ENCODE measurements at regions not wholly inside any gene's neighbourhood (a gene's known extent, or its start where the extent isn't known, plus 50 kb on each side); places are given as distances from the start of the nearest gene placed in this dataset.

DNA sequence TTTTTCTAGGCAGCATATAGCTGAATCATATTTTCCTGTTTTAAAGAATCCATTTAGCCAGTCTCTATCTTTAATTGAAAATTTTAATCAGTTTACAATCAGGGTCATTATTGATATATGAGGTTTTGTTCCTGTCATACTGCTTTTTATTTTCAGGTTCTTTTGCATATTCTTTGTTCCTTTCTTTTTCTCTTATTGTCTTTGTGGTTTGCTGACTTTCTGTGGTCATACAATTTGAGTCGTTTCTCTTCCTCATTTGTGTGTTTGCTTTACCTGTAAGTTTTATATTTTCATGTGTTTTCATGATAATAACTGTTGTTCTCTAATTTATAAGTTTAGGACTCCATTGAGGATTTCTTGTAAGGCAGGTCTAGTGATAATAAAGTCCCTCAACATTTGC, 812.6 kb downstream of the DACH1 start:
- Histone ChIP-seq H2BK120ac (ENCODE audit: low read depth, low read length, poor library complexity, severe bottlenecking) (no peak overlapping the region), H3K18ac (ENCODE audit: insufficient read length, low read depth, low read length) (no peak overlapping the region), H2AFZ (ENCODE audit: low read length) (no peak overlapping the region), H3K27ac (ENCODE audit: insufficient read length, low read depth, low read length) (no peak overlapping the region), H2BK20ac (ENCODE audit: low read depth, low read length, poor library complexity, severe bottlenecking) (no peak overlapping the region), H3K4me1 (ENCODE audit: insufficient read depth, low read length) (no peaks in the 10 kb centered on the region), H2BK5ac (ENCODE audit: insufficient read length, low read length) (no peak overlapping the region), H4K5ac (ENCODE audit: insufficient read length, low read depth, low read length) (no peak overlapping the region), H2BK15ac (ENCODE audit: low read depth, low read length) (no peak overlapping the region), H3K9me3 (ENCODE audit: control insufficient read depth, low read depth, low read length) (no peaks in the 10 kb centered on the region), H4K8ac (replicated peaks; ENCODE audit: insufficient read length, low read depth, low read length) (no peak overlapping the region), H3K14ac (ENCODE audit: insufficient read depth, low read length) (no peak overlapping the region), H3K27me3 (ENCODE audit: insufficient read depth, low read length) (no peaks in the 10 kb centered on the region), H3K23ac (ENCODE audit: insufficient read length, low read depth, low read length) (no peak overlapping the region), H2AK5ac (ENCODE audit: insufficient read length, low read length) (no peak overlapping the region), H3K23me2 (ENCODE audit: insufficient read length, low read depth, low read length, poor library complexity, severe bottlenecking) (no peaks in the 10 kb centered on the region), H3K79me1 (ENCODE audit: insufficient read depth, low read depth, low read length, poor library complexity, severe bottlenecking) (no peaks in the 10 kb centered on the region), H4K91ac (ENCODE audit: insufficient read length, low read depth, low read length) (no peak overlapping the region), H3K9ac (ENCODE audit: extremely low read depth, insufficient read length, low read length) (no peak overlapping the region), H3K4me2 (ENCODE audit: insufficient read depth, insufficient read length, low read length) (no peak overlapping the region), H3K79me2 (ENCODE audit: insufficient read depth, low read length) (no peaks in the 10 kb centered on the region), H3K56ac (ENCODE audit: insufficient read length, low read depth, low read length) (no peak overlapping the region), H3T11ph (ENCODE audit: low read length) (no peak overlapping the region), H4K20me1 (ENCODE audit: control insufficient read depth, insufficient read depth, insufficient read length) (no peaks in the 10 kb centered on the region), H2BK12ac (ENCODE audit: insufficient read length, low read depth, low read length) (no peak overlapping the region), H3K4ac (ENCODE audit: low read depth, low read length) (no peak overlapping the region)
- no peak overlapping the region for H3K27ac Mint-ChIP-seq
- peaks cover 0 to 15% (median 3%) of the 10 kb centered on the region in 3 experiments; a peak in 4 of 7 replicates for H3K36me3 Mint-ChIP-seq (ENCODE audit: insufficient read depth in 1 of 3, low read depth in 3 of 3)
- WGBS (ENCODE audit: extremely low coverage, insufficient read length, low lambda C conversion rate), result no CpG with 5 or more reads among the region's 1 CpG
- peaks cover 9 to 12% of the 10 kb centered on the region in 2 experiments for H3K4me1 Mint-ChIP-seq
- no peak overlapping the region for H3K4me3 Mint-ChIP-seq
- H3K9me3 Mint-ChIP-seq, result peaks cover 7 to 9% of the 10 kb centered on the region in 2 experiments; a peak in 4 of 5 replicates
- no peak for DNase-seq
- H3K27me3 Mint-ChIP-seq (ENCODE audit: low read depth), result no peaks in the 10 kb centered on the region
- TF ChIP-seq, protein P1, sequence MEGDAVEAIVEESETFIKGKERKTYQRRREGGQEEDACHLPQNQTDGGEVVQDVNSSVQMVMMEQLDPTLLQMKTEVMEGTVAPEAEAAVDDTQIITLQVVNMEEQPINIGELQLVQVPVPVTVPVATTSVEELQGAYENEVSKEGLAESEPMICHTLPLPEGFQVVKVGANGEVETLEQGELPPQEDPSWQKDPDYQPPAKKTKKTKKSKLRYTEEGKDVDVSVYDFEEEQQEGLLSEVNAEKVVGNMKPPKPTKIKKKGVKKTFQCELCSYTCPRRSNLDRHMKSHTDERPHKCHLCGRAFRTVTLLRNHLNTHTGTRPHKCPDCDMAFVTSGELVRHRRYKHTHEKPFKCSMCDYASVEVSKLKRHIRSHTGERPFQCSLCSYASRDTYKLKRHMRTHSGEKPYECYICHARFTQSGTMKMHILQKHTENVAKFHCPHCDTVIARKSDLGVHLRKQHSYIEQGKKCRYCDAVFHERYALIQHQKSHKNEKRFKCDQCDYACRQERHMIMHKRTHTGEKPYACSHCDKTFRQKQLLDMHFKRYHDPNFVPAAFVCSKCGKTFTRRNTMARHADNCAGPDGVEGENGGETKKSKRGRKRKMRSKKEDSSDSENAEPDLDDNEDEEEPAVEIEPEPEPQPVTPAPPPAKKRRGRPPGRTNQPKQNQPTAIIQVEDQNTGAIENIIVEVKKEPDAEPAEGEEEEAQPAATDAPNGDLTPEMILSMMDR (conservative IDR thresholded peaks at IDR 0.05), result no peak
